Kidney epithelial cell (primary cell): ENCODE measurements at regions not wholly inside any gene's neighbourhood (a gene's known extent, or its start where the extent isn't known, plus 50 kb on each side); places are given as distances from the start of the nearest gene placed in this dataset.
A peak's percentile ranks its signal among the peaks of the same experiment; 100 is the strongest.
"Not testable (repeated sequence)": the region's sequence is repeated elsewhere in the genome, so short reads cannot be mapped to it uniquely, and the experiment has no call there.

Experiments
- DNase-seq: peaks from one replicate; pipeline ENCODE4 v3.0.0-alpha.2; 2010; ENCODE audit warnings: low read depth
- H3K27me3 ChIP-seq: 2 replicates; pipeline ENCODE4 v1.6.0; 2011; ENCODE audit warnings: low read length; ENCODE audit not compliant: control insufficient read depth, insufficient read depth
- H3K36me3 ChIP-seq: 2 replicates; pipeline ENCODE4 v1.5.1; 2011; ENCODE audit warnings: low read length; ENCODE audit not compliant: control insufficient read depth, insufficient read depth
- H3K4me3 ChIP-seq: 2 replicates; pipeline ENCODE4 v1.5.1; 2011; ENCODE audit warnings: low read depth, mild to moderate bottlenecking, control low read depth, low read length
- TF ChIP-seq, protein P1 (sequence below): IDR thresholded peaks from 2 replicates; pipeline ENCODE4 v1.5.1; 2011; ENCODE audit warnings: mild to moderate bottlenecking, moderate library complexity, low read length, control low read depth, inconsistent platforms; ENCODE audit not compliant: insufficient read depth, poor library complexity, severe bottlenecking

DNA sequence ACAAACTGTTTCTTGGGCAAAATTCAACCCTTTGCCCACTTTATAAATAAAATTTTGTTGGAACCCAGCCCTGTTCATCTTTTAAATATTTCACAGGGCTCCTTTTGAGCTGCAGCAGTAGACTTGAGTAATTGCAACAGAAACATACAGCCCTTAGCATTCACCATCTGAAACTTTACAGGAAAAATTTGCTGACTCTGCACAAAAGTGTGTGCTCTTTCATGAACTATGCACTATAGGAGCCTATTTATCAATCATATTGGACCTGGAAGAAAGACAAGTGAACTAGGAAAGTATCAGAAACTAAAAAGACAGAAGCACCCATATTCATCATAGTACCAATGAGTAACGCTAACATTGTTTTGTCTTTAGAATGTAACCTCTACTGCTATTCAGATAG, 406.9 kb upstream of the SLC10A2 start:
- no peak for DNase-seq
- TF ChIP-seq, protein P1, sequence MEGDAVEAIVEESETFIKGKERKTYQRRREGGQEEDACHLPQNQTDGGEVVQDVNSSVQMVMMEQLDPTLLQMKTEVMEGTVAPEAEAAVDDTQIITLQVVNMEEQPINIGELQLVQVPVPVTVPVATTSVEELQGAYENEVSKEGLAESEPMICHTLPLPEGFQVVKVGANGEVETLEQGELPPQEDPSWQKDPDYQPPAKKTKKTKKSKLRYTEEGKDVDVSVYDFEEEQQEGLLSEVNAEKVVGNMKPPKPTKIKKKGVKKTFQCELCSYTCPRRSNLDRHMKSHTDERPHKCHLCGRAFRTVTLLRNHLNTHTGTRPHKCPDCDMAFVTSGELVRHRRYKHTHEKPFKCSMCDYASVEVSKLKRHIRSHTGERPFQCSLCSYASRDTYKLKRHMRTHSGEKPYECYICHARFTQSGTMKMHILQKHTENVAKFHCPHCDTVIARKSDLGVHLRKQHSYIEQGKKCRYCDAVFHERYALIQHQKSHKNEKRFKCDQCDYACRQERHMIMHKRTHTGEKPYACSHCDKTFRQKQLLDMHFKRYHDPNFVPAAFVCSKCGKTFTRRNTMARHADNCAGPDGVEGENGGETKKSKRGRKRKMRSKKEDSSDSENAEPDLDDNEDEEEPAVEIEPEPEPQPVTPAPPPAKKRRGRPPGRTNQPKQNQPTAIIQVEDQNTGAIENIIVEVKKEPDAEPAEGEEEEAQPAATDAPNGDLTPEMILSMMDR: no peak
- Histone ChIP-seq H3K4me3 (no peak overlapping the region), H3K27me3 (no peaks in the 10 kb centered on the region), H3K36me3 (no peaks in the 10 kb centered on the region)

DNA sequence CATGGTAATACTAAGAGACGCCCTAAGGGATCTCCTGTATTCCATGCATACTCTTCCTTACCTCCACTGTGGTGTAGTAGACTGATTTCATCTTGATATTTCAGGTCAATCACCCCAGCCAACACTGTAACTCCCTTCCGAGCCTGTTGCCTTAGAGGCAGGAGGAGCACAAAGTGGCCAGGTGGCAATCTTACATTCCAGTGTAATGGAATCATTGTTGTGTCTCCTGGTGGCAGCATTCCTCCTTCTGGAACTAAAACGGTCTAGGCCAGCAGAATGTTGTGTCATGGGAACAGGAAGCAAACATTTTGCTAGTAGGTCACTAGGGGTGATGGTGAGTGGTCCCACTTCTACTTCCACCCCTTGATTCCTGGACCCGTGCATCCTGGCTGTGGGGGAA, 405.7 kb upstream of the SLC10A2 start:
- TF ChIP-seq, protein P1: no peak
- Histone ChIP-seq H3K27me3 (no peaks in the 10 kb centered on the region), H3K36me3 (no peaks in the 10 kb centered on the region), H3K4me3 (no peak overlapping the region)
- peak; percentile 34 for DNase-seq

DNA sequence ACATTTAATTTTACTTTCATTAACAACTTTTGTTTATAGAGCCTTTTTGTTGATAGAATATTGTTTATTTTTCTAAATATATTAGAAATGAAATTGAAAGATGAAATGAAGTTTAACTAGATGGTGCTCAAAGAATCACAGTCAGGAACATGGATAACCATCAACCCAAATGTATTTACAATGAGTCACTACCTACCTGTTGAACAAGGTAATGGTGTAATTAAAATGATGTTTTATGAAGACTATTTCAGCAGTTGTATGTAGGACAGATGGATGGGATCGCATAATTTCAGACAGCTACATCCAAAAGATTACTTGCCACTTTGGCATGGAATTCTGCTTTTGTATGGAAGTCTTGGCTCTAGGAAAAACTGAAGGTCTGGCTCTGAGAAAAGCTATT, 403.6 kb upstream of the SLC10A2 start:
- TF ChIP-seq, protein P1: no peak
- H3K27me3 ChIP-seq: no peaks in the 10 kb centered on the region
- H3K4me3 ChIP-seq: no peak overlapping the region
- no peak for DNase-seq
- no peaks in the 10 kb centered on the region for H3K36me3 ChIP-seq

DNA sequence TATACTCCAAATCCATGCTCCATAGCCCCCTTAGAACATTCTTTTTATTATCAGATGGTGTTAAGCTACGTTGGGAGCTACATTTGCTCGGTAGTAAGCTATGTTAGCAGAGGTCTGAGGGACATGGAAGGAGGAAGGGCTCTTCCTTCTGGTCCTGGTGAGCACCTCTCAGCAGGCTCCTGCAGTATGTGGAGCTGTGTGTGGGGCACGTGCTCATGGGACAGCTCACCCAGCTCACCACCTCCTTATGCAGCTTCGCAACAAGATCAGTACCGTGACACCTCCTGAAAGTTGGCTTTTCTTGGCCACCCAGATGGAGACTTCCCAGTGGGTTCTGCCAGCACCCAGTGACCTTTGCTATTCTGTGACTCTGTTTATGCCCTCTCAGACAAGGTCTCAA, 400.5 kb upstream of the SLC10A2 start:
- DNase-seq: no peak
- Histone ChIP-seq H3K36me3 (no peaks in the 10 kb centered on the region), H3K27me3 (no peaks in the 10 kb centered on the region), H3K4me3 (no peak overlapping the region)
- TF ChIP-seq, protein P1: no peak

DNA sequence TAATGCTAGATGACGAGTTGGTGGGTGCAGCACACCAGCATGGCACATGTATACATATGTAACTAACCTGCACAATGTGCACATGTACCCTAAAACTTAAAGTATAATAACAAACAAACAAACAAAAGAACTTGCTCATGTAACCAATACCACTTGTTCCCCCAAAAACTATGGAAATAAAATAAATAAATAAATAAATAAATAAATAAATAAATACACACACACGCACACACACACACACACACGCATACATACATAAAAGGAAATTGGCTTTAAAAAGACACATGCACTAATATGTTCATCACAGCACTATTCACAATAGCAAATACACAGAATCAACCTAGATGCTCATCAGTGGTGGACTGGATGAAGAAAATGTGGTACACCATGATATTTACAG, 394.0 kb upstream of the SLC10A2 start:
- not testable (repeated sequence) for H3K27me3 ChIP-seq, H3K4me3 ChIP-seq, H3K36me3 ChIP-seq, DNase-seq

DNA sequence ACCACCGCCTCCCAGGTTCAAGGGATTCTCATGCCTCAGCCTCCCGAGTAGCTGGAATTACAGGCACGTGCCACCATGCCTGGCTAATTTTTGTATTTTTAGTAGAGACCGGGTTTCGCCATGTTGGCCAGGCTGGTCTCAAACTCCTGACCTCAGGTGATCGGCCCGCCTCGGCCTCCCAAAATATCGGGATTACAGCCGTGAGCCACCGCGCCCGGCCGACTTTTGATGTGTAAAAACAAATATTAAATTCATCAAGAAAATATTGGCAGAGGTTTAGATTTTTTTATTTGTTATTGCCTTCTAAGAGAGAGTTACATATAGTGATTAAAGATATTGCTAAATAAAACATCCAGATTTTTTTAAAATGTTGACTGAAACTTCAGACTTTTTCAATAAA, 390.8 kb upstream of the SLC10A2 start:
- H3K4me3 ChIP-seq, H3K27me3 ChIP-seq, DNase-seq, H3K36me3 ChIP-seq: not testable (repeated sequence)

DNA sequence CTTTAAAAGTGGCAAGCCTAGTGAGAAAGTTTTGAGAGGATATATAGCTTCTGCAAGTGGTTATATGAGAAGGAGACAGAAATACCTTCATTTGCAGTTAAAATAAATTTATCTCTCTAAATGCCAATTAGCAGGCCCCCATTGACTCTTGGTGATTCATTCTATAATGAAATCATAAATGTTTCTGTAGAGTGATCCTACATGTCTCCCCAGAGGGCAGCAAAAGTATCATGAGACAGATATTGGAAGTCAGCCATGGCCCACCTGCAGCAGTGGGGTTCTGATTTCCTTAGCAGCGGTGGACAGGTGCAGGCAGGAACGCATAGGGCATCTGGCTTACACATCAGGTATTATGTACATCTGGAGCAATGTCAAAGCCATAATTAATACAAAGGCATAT, 385.4 kb upstream of the SLC10A2 start:
- no peak for DNase-seq
- TF ChIP-seq, protein P1: no peak
- Histone ChIP-seq H3K36me3 (no peaks in the 10 kb centered on the region), H3K27me3 (no peaks in the 10 kb centered on the region), H3K4me3 (no peak overlapping the region)
